A673 (cell line): ENCODE measurements at regions not wholly inside any gene's neighbourhood (a gene's known extent, or its start where the extent isn't known, plus 50 kb on each side); places are given as distances from the start of the nearest gene placed in this dataset.

ENCODE experiments used
- CTCF ChIP-seq: fragments of 300-800, 200-600 bp; sonication (generic); conservative IDR thresholded peaks from 2 replicates; pipeline ENCODE4 v1.5.1; 2017; ENCODE audit warnings: low read depth, mild to moderate bottlenecking, antibody characterized with exemption, low read length, moderate library complexity, mixed read lengths
- EZH2 ChIP-seq: fragments of 200-600 bp; sonication (generic); IDR thresholded peaks from 2 replicates; pipeline ENCODE4 v1.6.1; 2017; ENCODE audit warnings: borderline replicate concordance, low read depth, mild to moderate bottlenecking, mixed read lengths, antibody characterized with exemption, low read length; ENCODE audit not compliant: poor library complexity, severe bottlenecking

DNA sequence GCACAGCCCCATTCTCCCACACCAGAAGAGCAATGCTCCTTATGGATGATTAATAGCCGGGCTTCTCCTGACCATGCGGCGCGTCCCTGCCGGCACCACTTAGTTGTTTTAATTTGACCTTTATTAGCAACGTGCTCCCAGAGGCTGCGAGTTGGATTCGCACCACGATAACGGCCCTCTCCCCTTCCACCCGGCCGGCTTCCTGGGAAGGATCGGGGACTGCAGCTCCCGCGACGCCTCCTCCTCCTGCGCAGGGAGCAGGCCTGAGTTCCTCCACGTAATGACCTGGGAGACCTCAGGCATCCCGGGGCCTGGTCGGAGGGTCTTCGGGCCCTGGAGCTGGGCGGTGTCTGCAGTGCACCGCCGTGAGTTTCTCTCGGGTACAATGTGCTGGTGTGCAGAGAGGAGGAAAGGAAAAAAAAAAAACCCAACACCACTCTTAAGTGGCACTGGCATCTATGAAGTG, 243.3 kb upstream of the TOPAZ1 start:
- TF ChIP-seq CTCF (no peak), EZH2 (no peak)
